ENCODE measurements at regions not wholly inside any gene's neighbourhood (a gene's known extent, or its start where the extent isn't known, plus 50 kb on each side); places are given as distances from the start of the nearest gene placed in this dataset.

DNA sequence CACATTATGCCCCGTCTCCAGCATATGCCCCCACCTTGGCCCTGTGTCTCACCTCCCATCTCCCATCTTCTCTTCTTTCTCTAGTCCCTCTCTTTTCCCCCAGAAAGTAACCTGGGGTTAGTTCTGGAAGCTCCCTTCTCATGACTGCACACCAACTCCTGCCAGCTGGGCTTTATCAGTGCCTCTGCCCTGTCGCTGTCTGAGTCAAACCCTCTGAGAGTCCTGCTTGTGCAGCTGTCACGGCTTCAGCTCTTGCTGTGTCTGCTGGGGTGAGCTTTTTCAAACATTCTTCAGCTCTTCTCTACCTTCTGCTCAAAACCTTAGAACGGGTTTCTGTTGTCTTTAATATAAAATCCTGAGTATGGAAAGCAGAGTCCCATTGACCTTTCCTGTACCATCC lies 304.5 kb upstream of the B3GAT1 start:
- TF ChIP-seq, protein P1, sequence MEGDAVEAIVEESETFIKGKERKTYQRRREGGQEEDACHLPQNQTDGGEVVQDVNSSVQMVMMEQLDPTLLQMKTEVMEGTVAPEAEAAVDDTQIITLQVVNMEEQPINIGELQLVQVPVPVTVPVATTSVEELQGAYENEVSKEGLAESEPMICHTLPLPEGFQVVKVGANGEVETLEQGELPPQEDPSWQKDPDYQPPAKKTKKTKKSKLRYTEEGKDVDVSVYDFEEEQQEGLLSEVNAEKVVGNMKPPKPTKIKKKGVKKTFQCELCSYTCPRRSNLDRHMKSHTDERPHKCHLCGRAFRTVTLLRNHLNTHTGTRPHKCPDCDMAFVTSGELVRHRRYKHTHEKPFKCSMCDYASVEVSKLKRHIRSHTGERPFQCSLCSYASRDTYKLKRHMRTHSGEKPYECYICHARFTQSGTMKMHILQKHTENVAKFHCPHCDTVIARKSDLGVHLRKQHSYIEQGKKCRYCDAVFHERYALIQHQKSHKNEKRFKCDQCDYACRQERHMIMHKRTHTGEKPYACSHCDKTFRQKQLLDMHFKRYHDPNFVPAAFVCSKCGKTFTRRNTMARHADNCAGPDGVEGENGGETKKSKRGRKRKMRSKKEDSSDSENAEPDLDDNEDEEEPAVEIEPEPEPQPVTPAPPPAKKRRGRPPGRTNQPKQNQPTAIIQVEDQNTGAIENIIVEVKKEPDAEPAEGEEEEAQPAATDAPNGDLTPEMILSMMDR (IDR thresholded peaks at IDR 0.05; ENCODE audit: extremely low read depth, low read depth, low read length) = no peak
- Histone ChIP-seq H3K79me2 (ENCODE audit: insufficient read depth, low read length) (no peaks in the 10 kb centered on the region), H2AFZ (ENCODE audit: low read length) (no peak overlapping the region), H4K20me1 (ENCODE audit: insufficient read depth, low read length) (no peaks in the 10 kb centered on the region), H3K27ac (ENCODE audit: low read depth, low read length) (no peak overlapping the region), H3K36me3 (ENCODE audit: insufficient read depth, low read length) (no peaks in the 10 kb centered on the region), H3K4me1 (ENCODE audit: insufficient read depth, low read length) (no peaks in the 10 kb centered on the region), H3K4me2 (ENCODE audit: insufficient read depth, low read length) (no peak overlapping the region), H3K9me3 (ENCODE audit: low read depth, low read length) (no peaks in the 10 kb centered on the region), H3K4me3 (ENCODE audit: insufficient read depth, low read length) (no peak overlapping the region), H3K27me3 (ENCODE audit: insufficient read depth, low read length) (no peaks in the 10 kb centered on the region)
- DNase-seq (ENCODE audit: insufficient read length, low spot score, missing footprints) = no peak

GRCh38 chr11:134714021-134714656 lies 302.1 kb upstream of the B3GAT1 start:
- Histone ChIP-seq H2AFZ (ENCODE audit: low read length) (no peak overlapping the region), H3K4me1 (ENCODE audit: insufficient read depth, low read length) (no peaks in the 10 kb centered on the region), H4K20me1 (ENCODE audit: insufficient read depth, low read length) (no peaks in the 10 kb centered on the region), H3K27me3 (ENCODE audit: insufficient read depth, low read length) (no peaks in the 10 kb centered on the region), H3K4me2 (ENCODE audit: insufficient read depth, low read length) (no peak overlapping the region), H3K4me3 (ENCODE audit: insufficient read depth, low read length) (no peak overlapping the region), H3K36me3 (ENCODE audit: insufficient read depth, low read length) (no peaks in the 10 kb centered on the region), H3K9me3 (ENCODE audit: low read depth, low read length) (no peaks in the 10 kb centered on the region), H3K79me2 (ENCODE audit: insufficient read depth, low read length) (no peaks in the 10 kb centered on the region), H3K27ac (ENCODE audit: low read depth, low read length) (no peak overlapping the region)
- TF ChIP-seq, protein P1 (IDR thresholded peaks at IDR 0.05; ENCODE audit: extremely low read depth, low read depth, low read length) = no peak
- no peak for DNase-seq (ENCODE audit: insufficient read length, low spot score, missing footprints)

- Histone ChIP-seq H3K36me3 (ENCODE audit: insufficient read depth, low read length) (no peaks in the 10 kb centered on the region), H4K20me1 (ENCODE audit: insufficient read depth, low read length) (no peaks in the 10 kb centered on the region), H3K4me2 (ENCODE audit: insufficient read depth, low read length) (no peak overlapping the region), H3K27me3 (ENCODE audit: insufficient read depth, low read length) (no peaks in the 10 kb centered on the region), H3K9me3 (ENCODE audit: low read depth, low read length) (no peaks in the 10 kb centered on the region), H3K4me3 (ENCODE audit: insufficient read depth, low read length) (no peak overlapping the region), H3K79me2 (ENCODE audit: insufficient read depth, low read length) (no peaks in the 10 kb centered on the region), H3K4me1 (ENCODE audit: insufficient read depth, low read length) (no peaks in the 10 kb centered on the region), H2AFZ (ENCODE audit: low read length) (no peak overlapping the region), H3K27ac (ENCODE audit: low read depth, low read length) (no peak overlapping the region)
- TF ChIP-seq, protein P1 (IDR thresholded peaks at IDR 0.05; ENCODE audit: extremely low read depth, low read depth, low read length) = no peak
- DNase-seq (ENCODE audit: insufficient read length, low spot score, missing footprints) = no peak
Measured at GRCh38 chr11:134712228-134713145, 300.4 kb upstream of the B3GAT1 start.

DNA sequence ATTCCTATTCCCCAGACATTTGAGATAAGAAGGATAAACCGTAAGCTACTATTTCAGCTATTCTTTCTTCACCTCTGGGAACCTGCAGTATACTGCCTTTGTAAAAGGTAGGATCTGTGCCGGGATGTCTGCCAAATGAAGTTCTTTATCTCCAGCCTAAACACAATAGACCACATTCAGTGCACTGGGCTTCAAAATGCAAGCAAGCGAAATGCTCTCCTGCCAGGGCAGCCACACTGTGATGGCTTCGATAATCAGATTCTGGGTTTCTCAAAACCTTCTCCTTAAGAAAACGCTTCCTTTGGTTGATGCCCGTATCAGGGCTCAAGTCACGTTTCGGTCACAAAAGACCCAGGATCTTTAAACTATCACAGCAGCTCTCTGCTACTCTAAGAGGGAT lies 299.5 kb upstream of the B3GAT1 start:
- Histone ChIP-seq H3K9me3 (ENCODE audit: low read depth, low read length) (no peaks in the 10 kb centered on the region), H2AFZ (ENCODE audit: low read length) (no peak overlapping the region), H3K4me2 (ENCODE audit: insufficient read depth, low read length) (no peak overlapping the region), H3K27me3 (ENCODE audit: insufficient read depth, low read length) (no peaks in the 10 kb centered on the region), H3K79me2 (ENCODE audit: insufficient read depth, low read length) (no peaks in the 10 kb centered on the region), H3K27ac (ENCODE audit: low read depth, low read length) (no peak overlapping the region), H3K4me3 (ENCODE audit: insufficient read depth, low read length) (no peak overlapping the region), H3K4me1 (ENCODE audit: insufficient read depth, low read length) (no peaks in the 10 kb centered on the region), H4K20me1 (ENCODE audit: insufficient read depth, low read length) (no peaks in the 10 kb centered on the region), H3K36me3 (ENCODE audit: insufficient read depth, low read length) (no peaks in the 10 kb centered on the region)
- DNase-seq (ENCODE audit: insufficient read length, low spot score, missing footprints) = no peak
- TF ChIP-seq, protein P1 (IDR thresholded peaks at IDR 0.05; ENCODE audit: extremely low read depth, low read depth, low read length) = no peak

Measured in osteoblast (primary cell).